H9 (cell line): ENCODE measurements at regions not wholly inside any gene's neighbourhood (a gene's known extent, or its start where the extent isn't known, plus 50 kb on each side); places are given as distances from the start of the nearest gene placed in this dataset.

Experiments used
- DNase-seq: peaks from one replicate; pipeline ENCODE4 v3.0.0-alpha.2; 2017
- H2AFZ ChIP-seq: one replicate; pipeline ENCODE4 v1.6.1; 2013; ENCODE audit warnings: mild to moderate bottlenecking, low read length, control low read depth, moderate library complexity
- H2AK5ac ChIP-seq: 2 replicates; pipeline ENCODE4 v1.6.1; 2013; ENCODE audit warnings: low read length, control low read depth, mixed read lengths; ENCODE audit not compliant: insufficient read length
- H2BK120ac ChIP-seq: one replicate; pipeline ENCODE4 v1.6.1; 2013; ENCODE audit warnings: low read depth, mild to moderate bottlenecking, low read length, control low read depth, inconsistent platforms; ENCODE audit not compliant: poor library complexity, severe bottlenecking
- H2BK12ac ChIP-seq: 2 replicates; pipeline ENCODE4 v1.6.1; 2013; ENCODE audit warnings: low read length, control low read depth, mixed read lengths, low read depth; ENCODE audit not compliant: insufficient read length
- H2BK15ac ChIP-seq: 2 replicates; pipeline ENCODE4 v1.6.1; 2013; ENCODE audit warnings: low read depth, low read length, control low read depth
- H2BK20ac ChIP-seq: one replicate; pipeline ENCODE4 v1.6.1; 2013; ENCODE audit warnings: low read depth, mild to moderate bottlenecking, low read length, control low read depth, inconsistent platforms; ENCODE audit not compliant: poor library complexity, severe bottlenecking
- H2BK5ac ChIP-seq: 2 replicates; pipeline ENCODE4 v1.6.1; 2013; ENCODE audit warnings: low read length, control low read depth, mixed read lengths; ENCODE audit not compliant: insufficient read length
- H3K14ac ChIP-seq: 2 replicates; pipeline ENCODE4 v1.6.1; 2013; ENCODE audit warnings: low read length, control low read depth; ENCODE audit not compliant: insufficient read depth
- H3K18ac ChIP-seq: 2 replicates; pipeline ENCODE4 v1.6.1; 2013; ENCODE audit warnings: low read depth, mild to moderate bottlenecking, mixed read lengths, low read length, control low read depth; ENCODE audit not compliant: insufficient read length
- H3K23ac ChIP-seq: 2 replicates; pipeline ENCODE4 v1.6.1; 2013; ENCODE audit warnings: low read length, control low read depth, mixed read lengths, low read depth; ENCODE audit not compliant: insufficient read length
- H3K23me2 ChIP-seq: 2 replicates; pipeline ENCODE4 v1.6.1; 2013; ENCODE audit warnings: low read depth, mild to moderate bottlenecking, mixed read lengths, low read length, control low read depth; ENCODE audit not compliant: insufficient read length, poor library complexity, severe bottlenecking
- H3K27ac ChIP-seq: 2 replicates; pipeline ENCODE4 v1.5.1; 2013; ENCODE audit warnings: low read length, control low read depth, mixed read lengths, low read depth; ENCODE audit not compliant: insufficient read length
- H3K27me3 ChIP-seq: 2 replicates; pipeline ENCODE4 v1.6.1; 2013; ENCODE audit warnings: low read length, control low read depth, inconsistent platforms; ENCODE audit not compliant: insufficient read depth
- H3K4ac ChIP-seq: 2 replicates; pipeline ENCODE4 v1.6.1; 2013; ENCODE audit warnings: low read depth, mild to moderate bottlenecking, control low read depth, inconsistent platforms, low read length, moderate library complexity
- H3K4me1 ChIP-seq: 2 replicates; pipeline ENCODE4 v1.6.1; 2013; ENCODE audit warnings: low read length, control low read depth, inconsistent platforms; ENCODE audit not compliant: insufficient read depth
- H3K4me2 ChIP-seq: 2 replicates; pipeline ENCODE4 v1.6.1; 2013; ENCODE audit warnings: low read length, control low read depth, mixed read lengths; ENCODE audit not compliant: insufficient read length, insufficient read depth
- H3K56ac ChIP-seq: 2 replicates; pipeline ENCODE4 v1.6.1; 2013; ENCODE audit warnings: low read depth, mild to moderate bottlenecking, mixed read lengths, low read length, control low read depth; ENCODE audit not compliant: insufficient read length
- H3K79me1 ChIP-seq: 2 replicates; pipeline ENCODE4 v1.6.1; 2013; ENCODE audit warnings: low read depth, mild to moderate bottlenecking, moderate library complexity, low read length, control low read depth, inconsistent platforms; ENCODE audit not compliant: insufficient read depth, poor library complexity, severe bottlenecking
- H3K79me2 ChIP-seq: 2 replicates; pipeline ENCODE4 v1.6.1; 2013; ENCODE audit warnings: low read length, control low read depth, inconsistent platforms; ENCODE audit not compliant: insufficient read depth
- H3K9ac ChIP-seq: 2 replicates; pipeline ENCODE4 v1.6.1; 2013; ENCODE audit warnings: low read length, control low read depth, mixed read lengths; ENCODE audit not compliant: insufficient read length; ENCODE audit errors: extremely low read depth
- H3K9me3 ChIP-seq: one replicate; pipeline ENCODE4 v1.6.1; 2013; ENCODE audit warnings: low read depth, low read length, inconsistent platforms; ENCODE audit not compliant: control insufficient read depth
- H3T11ph ChIP-seq: one replicate; pipeline ENCODE4 v1.6.1; 2013; ENCODE audit warnings: mild to moderate bottlenecking, low read length, control low read depth, inconsistent platforms
- H4K20me1 ChIP-seq: one replicate; pipeline ENCODE4 v1.6.1; 2013; ENCODE audit not compliant: control insufficient read depth, insufficient read length, insufficient read depth
- H4K5ac ChIP-seq: 2 replicates; pipeline ENCODE4 v1.6.1; 2013; ENCODE audit warnings: low read depth, mild to moderate bottlenecking, mixed read lengths, low read length, control low read depth; ENCODE audit not compliant: insufficient read length
- H4K8ac ChIP-seq: replicated peaks from 2 replicates; pipeline ENCODE4 v1.6.1; 2013; ENCODE audit warnings: low read length, control low read depth, mixed read lengths, low read depth; ENCODE audit not compliant: insufficient read length
- H4K91ac ChIP-seq: 2 replicates; pipeline ENCODE4 v1.6.1; 2013; ENCODE audit warnings: low read depth, mild to moderate bottlenecking, moderate library complexity, mixed read lengths, low read length, control low read depth; ENCODE audit not compliant: insufficient read length
- H3K27ac Mint-ChIP-seq, 3 experiments: 2 replicates in 2 of 3; 3 replicates in 1 of 3; pipeline ENCODE4 v1.8.0; 2020 to 2021; ENCODE audit warnings: mixed read lengths in 3 of 3, mild to moderate bottlenecking in 1 of 3, moderate library complexity in 1 of 3
- H3K27me3 Mint-ChIP-seq: 2 replicates; pipeline ENCODE4 v1.8.0; 2021; ENCODE audit warnings: low read depth, mild to moderate bottlenecking, moderate library complexity, mixed read lengths
- H3K36me3 Mint-ChIP-seq, 3 experiments: 2 replicates in 2 of 3; 3 replicates in 1 of 3; pipeline ENCODE4 v1.8.0; 2020 to 2021; ENCODE audit warnings: low read depth in 3 of 3, mixed read lengths in 3 of 3; ENCODE audit not compliant: insufficient read depth in 1 of 3
- H3K4me1 Mint-ChIP-seq, 2 experiments: 2 replicates each; pipeline ENCODE4 v1.8.0; 2020; ENCODE audit warnings: mixed read lengths in 2 of 2
- H3K4me3 Mint-ChIP-seq, 2 experiments: 2 replicates in 1 of 2; 3 replicates in 1 of 2; pipeline ENCODE4 v1.8.0; 2020 to 2021; ENCODE audit warnings: mild to moderate bottlenecking in 2 of 2, mixed read lengths in 2 of 2, moderate library complexity in 1 of 2
- H3K9me3 Mint-ChIP-seq, 2 experiments: 2 replicates in 1 of 2; 3 replicates in 1 of 2; pipeline ENCODE4 v1.8.0; 2020; ENCODE audit warnings: mild to moderate bottlenecking in 2 of 2, mixed read lengths in 2 of 2, moderate library complexity in 1 of 2
- CTCF ChIP-seq: fragments of 200-600 bp; sonication (generic); conservative IDR thresholded peaks from 3 replicates; pipeline ENCODE4 v1.8.0; 2021; ENCODE audit warnings: antibody characterized with exemption, mild to moderate bottlenecking

DNA sequence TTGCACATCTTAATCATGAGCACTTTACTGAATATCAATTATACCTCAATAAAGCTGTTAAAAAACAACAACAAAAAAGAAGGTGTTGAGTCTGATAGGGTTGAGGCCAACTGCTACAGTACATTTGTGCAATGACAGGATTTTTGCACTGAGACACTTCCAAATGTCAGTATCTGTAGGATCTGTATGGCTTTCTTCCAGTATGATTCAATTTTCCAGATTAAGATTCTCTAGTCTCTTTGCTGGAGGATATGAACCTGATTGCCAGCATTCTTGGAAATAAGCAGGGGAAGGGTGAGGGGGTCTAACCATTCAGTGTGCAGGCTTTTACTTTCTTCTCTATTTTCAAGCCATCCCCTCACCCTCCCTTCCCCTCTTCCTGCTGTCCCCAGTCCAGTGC, 85.1 kb downstream of the SEMA4F start:
- H3K79me2 ChIP-seq = no peaks in the 10 kb centered on the region
- no peak overlapping the region for H2AK5ac ChIP-seq
- Mint-ChIP-seq H3K4me1 (peaks cover 37 to 41% of the 10 kb centered on the region in 2 experiments), H3K4me3 (no peak overlapping the region), H3K27me3 (no peaks in the 10 kb centered on the region; the same call in 1 of the 2 replicates), H3K9me3 (peaks cover 13 to 15% of the 10 kb centered on the region in 2 experiments), H3K27ac (no peak overlapping the region), H3K36me3 (peaks cover 11 to 14% (median 12%) of the 10 kb centered on the region in 3 experiments)
- no peaks in the 10 kb centered on the region for H3K23me2 ChIP-seq
- no peak overlapping the region for H2BK120ac ChIP-seq
- no peak overlapping the region for H3K56ac ChIP-seq
- H3T11ph ChIP-seq = no peak overlapping the region
- no peaks in the 10 kb centered on the region for H4K20me1 ChIP-seq
- no peak overlapping the region for H2BK5ac ChIP-seq
- no peak for DNase-seq
- no peak overlapping the region for H4K91ac ChIP-seq
- H3K27me3 ChIP-seq = no peaks in the 10 kb centered on the region
- H2AFZ ChIP-seq = no peak overlapping the region
- no peak overlapping the region for H3K14ac ChIP-seq
- no peak overlapping the region for H2BK20ac ChIP-seq
- no peak overlapping the region for H4K5ac ChIP-seq
- H3K4ac ChIP-seq = no peak overlapping the region
- H2BK12ac ChIP-seq = no peak overlapping the region
- no peak for TF ChIP-seq CTCF
- no peak overlapping the region for H3K18ac ChIP-seq
- H3K23ac ChIP-seq = no peak overlapping the region
- H2BK15ac ChIP-seq = no peak overlapping the region
- H3K4me1 ChIP-seq = peaks cover 12% of the 10 kb centered on the region; the same call in 1 of the 2 replicates
- H4K8ac ChIP-seq = no peak overlapping the region
- H3K4me2 ChIP-seq = no peak overlapping the region
- H3K9me3 ChIP-seq = no peaks in the 10 kb centered on the region
- H3K79me1 ChIP-seq = no peaks in the 10 kb centered on the region
- no peak overlapping the region for H3K27ac ChIP-seq
- H3K9ac ChIP-seq = no peak overlapping the region
